ENCODE measurements at regions not wholly inside any gene's neighbourhood (a gene's known extent, or its start where the extent isn't known, plus 50 kb on each side); places are given as distances from the start of the nearest gene placed in this dataset.
A peak's percentile ranks its signal among the peaks of the same experiment; 100 is the strongest.

DNA sequence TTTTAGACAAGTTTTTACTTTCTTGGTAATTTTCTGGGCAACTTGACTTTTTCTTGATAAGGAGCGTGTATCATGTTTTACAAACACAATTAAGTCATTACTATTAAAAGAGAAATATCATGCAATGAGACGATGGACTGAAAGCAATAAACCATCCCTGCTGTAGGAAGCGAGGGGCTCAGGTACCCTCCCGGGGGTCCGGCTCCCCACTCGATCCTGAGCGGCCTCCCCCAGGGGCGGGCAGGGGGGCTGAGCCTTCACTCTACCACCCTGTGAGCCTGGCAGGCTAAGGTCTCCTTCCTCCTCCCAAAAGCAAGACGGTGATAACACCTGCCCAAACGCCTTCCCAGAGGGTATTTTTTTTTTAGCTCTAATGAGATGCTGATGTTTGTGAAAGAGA, 51.8 kb upstream of the ADGRA1 start:
- DNase-seq, result no peak

DNA sequence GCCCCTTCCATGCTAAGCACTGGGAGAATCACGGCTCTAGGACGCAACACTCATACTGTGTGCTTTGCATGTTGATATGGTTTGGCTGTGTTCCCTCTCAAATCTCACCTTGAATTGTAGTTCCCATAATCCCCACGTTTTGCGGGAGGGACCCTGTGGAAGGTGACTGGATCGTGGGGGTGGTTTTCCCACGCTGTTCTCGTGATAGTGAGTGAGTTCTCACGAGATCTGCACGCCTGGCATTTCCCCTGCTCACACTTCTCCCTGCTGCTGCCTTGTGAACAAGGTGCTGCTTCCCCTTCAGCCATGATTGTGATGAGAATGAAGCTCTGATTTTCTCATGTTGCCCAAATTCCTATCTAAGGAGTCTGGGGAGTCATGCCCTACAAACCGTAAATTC, 53.0 kb upstream of the ADGRA1 start:
- DNase-seq, result no peak

DNA sequence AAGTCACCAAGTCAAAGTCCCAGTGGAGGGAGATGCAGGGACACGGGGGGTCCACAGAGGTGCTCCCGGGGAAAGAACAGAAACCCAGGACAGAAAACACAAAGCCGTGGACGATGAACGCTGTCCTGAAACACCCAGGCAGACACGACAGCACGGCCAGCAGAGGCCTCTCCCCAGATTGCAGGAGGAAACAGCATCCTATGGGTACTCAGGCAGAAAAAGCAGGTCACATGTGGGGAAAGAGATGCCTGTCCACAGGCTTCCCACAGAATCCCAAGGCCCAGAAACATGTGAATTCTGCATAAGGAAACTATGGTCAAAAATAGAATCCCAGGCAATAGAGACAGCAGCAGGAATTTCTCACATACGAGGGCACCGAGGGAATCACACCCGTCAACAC, 53.6 kb upstream of the ADGRA1 start:
- DNase-seq, result no peak

DNA sequence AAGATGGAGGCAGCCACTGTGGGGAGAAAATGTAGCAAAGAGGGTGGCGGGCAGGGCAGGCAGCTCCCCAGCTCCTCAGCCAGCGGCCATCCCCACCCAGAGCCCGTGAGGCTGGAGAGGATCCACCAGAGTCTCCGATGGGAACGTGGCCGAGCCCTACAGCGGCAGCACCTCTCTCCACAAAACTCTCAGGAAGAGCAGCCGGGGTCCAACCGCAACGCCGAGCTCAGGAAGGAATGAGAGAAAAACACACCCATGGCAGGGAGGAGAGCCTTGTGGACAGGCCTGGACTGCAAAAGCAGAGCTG, 54.0 kb upstream of the ADGRA1 start:
- DNase-seq, result no peak

DNA sequence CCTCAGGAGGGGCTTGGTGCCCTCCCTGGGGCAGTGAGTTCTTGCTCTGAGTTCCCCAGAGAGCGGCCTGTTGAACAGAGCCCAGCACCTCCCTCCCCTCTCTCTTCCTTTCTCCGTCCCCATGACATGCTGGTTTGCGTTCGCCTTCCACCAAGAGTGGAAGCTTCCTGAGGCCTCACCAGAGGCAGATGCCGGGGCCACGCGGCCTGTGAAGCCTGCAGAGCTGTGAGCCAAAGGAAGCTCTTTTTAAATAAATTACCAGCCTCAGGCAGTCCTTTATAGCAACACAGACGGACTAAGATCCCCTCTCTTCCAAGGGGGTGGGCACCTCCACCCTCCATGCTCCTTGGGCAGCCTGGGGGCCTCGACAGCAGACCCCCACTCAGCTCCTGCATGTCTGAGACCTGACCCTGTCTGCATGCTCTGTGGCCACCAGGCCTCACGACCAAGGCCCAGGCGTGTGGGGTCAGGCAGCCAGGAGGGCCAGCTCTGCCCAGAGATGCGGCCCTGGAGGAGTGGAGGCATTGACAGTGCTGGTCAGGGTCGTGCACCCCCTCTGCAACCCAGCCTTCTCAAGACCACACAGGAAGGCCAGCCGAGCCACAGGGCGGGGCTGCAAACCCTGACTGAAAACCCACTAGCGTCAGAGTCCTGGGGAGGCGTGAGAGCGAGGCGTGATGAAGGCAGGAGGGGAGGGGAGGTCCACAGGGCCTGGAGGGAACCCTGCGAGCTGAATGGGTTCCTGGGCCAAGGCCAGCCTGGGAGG, 54.6 kb upstream of the ADGRA1 start:
- no peak for DNase-seq

DNA sequence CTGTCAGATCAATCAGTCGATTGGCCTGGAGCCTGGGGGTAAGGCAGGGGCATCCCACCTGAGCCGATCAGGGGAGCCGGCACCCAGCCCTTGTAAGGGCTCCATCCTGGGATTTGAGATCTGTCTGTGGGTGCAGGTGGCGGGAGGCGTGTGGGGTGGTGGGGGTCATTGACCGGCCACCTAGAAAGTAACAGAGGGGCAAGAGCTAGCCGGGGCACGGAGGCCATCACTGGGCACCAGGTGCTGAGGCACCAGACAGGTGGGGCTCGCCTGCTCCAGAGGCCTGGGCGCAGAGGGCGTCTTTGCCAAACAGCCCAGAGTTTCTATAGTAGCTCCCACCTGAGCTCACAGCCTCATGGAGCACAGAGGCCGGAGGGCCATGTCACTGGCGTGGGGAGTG, 55.5 kb upstream of the ADGRA1 start:
- no peak for DNase-seq

DNA sequence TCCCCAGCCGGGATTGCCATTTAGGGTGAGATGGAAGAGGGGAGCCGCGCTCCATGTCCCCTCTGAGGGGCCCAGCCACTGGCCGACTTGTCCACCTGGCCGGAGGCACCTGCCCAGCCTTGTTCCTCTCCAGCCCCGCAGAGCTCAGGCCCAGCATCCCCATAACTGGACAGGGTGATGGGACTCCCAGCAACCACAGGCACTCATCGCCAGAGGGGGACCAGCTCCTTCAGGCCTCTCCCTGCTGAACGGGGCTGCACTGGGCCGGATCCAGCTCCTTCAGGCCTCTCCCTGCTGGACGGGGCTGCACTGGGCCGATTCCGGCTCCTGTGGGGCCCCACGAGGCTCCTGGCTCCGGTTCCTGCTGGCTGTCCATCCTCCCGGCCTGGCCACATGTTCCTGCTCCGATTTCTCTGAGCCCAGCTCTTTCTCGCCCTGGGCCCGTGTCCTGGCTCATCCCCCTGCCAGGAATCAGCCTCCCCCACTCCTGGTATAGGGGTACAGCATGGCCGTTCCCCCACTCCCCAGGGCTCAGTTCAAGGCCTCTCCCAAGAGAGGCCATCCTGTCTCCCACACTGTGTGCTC, 56.1 kb upstream of the ADGRA1 start:
- DNase-seq, result no peak

DNA sequence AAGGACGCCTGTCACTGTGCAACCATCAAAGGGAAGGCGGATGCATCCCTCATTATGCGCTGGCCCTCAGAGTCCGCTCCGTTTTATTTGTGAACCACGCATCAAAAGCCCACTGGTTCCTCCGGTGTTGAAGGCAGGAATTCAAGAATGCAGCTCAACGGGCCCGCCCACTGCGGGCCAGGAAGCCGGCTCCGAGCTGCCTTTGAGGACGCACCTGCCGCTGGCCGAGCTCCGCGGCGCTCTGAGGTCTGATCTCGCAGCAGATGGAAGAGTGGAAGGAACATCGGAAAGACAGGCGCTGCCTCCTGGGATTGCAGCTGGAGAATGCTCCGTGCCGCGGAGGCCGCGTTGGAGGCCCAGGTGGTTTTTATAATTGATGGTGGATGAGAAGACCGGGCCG, 56.9 kb upstream of the ADGRA1 start:
- DNase-seq, result peak; percentile 54

DNA sequence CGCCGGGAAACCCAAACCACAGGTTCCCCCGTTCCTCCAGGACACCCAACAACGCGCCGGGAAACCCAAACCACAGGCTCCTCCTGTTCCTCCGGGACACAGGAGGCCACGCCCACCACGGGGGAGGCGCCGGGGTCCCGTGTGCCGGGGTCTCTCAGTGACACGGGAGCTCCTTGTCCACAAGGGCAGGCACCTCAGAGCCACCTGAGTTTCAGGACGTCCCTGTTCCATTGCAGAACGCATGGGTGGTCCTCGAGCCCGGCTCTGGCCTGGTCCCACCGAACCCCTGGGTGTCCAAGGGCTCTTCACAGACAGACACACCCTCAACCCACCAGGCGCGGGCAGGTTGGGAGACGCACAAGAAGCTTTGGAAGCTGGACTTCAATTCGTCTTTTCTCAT, 57.6 kb upstream of the ADGRA1 start:
- DNase-seq, result no peak

DNA sequence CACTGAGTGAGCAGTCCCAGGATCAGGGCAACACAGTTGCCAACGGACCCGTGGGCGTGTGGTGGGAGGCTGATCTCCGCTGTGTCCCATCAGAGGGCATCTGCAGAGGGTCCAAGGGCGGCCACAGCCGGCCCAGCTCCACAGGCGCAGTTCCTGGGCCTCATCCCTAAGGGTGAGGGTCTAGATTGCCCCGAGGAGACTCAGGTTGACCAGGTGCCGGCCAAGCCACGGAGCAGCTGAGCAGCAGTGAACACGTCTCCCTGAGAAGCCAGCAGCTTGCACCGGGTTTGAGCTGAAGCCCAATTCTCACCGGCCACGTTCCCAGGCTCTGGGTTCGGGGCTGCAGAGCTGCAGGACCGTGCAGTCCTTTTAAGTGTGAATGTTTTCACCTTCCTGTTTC, 58.8 kb upstream of the ADGRA1 start:
- no peak for DNase-seq

DNA sequence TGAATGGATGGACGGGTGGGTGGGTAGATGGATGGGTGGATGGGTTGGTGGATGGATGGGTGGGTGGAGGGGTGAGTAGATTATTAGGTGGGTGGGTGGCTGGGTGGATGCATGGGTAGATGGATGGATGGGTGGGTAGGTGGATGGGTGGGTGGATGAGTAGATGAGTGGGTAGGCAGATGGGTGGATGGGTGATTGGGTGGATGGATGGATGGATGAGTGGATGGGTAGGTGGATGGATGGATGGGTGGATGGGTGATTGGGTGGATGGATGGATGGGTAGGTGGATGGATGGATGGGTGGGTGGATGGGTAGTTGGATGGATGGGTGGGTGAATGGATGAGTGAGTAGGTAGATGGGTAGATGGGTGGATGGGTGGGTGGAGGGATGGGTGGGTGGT, 59.6 kb upstream of the ADGRA1 start:
- DNase-seq, result no peak

DNA sequence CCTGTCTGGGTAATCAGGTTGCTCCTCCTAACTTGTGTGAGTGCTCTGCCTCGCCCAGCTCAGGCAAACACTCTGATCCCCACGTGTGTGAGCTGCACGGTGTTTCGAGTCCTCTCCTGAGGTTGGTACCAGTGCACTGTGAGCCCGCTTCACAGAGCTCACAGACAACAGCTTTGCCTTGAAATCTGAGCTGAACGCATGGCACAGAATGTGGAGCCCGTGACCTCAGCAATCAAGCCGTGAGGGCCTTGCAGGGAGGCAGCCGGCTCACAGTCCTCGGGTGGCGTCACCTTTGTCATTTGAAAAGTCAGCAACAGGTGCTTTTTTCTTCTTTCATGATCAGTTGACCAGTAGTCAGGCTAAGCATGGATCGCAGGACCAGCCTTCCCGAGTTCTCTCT, 60.2 kb upstream of the ADGRA1 start:
- DNase-seq, result no peak

DNA sequence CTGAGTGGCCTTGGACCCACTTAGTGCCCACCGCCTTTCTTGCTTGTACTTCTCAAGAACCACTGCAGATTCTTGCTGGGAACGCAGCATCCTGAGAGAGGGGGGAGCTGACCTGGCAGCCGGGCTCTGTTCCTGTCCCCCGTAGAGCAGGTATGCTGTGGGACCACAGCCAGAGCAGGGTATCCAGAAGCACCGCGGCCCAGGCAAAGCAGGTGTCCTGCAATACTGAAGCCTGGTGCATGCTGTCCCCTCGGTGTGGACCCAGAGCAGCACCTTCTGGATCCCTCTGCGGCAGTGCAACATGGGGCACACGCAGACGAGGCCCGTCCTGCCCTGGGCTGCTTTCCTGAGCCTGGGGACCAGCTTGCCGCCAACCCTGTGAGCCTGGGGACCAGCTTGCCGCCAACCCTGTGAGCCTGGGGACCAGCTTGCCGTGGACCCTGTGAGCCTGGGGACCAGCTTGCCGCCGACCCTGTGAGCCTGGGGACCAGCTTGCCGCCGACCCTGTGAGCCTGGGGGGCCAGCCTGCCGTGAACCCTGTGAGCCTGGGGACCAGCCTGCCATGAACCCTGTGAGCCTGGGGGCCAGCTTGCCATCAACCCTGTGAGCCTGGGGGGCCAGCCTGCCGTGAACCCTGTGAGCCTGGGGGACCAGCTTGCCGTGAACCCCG, 60.9 kb upstream of the ADGRA1 start:
- no peak for DNase-seq

DNA sequence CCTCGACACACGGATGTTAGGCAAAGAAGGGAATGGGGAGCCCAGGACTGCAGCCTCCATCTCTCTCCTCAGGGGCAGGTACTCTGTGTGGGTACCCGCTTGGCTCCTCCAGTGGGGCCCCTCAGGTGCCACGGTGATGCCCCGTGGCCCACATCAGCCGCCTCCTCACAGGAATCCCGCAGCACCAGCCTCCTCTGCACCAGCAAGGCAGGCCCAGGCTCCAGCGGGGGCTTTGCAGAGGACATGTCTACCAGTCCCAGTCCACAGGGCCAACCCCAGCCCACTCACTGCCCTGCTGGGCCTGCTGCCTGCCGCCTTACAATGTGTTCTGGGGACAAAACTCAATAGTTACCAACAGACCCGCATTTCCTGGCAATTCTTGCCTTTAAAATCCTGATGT, 61.6 kb upstream of the ADGRA1 start:
- no peak for DNase-seq

DNA sequence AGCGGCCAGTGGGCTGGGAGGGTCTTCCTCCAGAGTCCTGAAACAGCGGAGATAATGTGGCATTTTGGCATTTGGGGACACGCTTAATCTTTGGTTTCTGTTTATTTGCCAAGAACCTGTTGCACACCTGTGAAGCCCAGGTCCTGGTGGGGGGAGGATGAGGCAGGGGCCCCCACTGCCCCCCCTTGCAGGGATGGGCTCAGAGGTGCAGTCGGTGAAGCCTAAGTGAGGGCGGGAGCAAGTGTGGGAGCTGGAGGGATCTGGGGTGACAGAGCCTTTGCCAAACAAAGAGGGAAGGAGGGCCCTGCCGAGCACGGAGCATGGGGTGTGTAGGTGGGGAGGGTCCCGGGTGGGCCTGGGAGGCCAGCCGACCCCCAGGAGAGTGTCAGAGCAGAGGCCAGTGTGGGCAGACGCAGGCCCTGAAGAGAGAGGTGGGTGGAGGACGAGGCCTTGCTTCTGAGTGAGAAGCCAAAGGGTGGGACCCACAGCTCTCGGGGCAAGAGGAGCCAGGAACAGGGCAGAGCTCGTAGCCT, 62.1 kb upstream of the ADGRA1 start:
- DNase-seq, result no peak

DNA sequence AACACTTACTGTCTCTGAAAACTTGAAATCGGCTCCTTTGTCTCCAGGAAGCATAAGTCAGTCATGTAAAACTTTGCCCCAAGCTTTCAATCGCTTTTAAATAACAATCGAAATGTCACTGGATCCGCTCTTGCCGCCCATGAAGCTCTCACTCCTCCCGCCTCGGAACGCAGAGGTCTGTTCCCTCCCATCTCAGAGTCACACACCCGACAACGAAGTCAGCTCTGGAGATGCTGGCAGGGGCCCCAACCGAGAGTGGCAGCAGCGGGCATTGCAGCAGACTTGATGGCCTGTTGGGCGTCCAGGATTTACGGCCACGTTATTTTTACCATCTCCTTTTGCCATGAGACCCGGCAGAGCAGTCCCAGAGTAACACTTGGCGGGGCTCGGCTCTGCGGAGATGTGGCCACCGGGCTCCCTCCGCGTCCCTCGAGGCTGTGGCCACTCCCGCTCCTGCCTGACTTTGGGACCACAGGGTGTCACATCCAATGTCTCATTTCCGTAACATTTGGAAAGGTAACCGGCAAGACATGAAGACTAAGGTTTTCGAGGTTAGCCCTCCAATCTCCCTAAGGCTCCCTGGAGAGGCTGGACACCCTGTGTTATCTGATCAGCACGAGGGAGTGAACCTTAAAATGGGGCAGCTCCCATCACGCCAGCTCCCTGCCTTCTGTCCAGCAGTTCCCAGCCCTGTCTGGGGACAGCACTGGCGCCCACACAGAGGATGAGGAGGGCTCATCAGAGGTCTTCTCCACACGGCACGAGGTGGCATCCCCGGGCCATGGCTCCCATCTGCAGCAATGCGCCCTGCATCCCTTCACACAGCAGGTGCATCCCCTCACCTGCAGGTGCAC, 62.8 kb upstream of the ADGRA1 start:
- DNase-seq, result no peak

DNA sequence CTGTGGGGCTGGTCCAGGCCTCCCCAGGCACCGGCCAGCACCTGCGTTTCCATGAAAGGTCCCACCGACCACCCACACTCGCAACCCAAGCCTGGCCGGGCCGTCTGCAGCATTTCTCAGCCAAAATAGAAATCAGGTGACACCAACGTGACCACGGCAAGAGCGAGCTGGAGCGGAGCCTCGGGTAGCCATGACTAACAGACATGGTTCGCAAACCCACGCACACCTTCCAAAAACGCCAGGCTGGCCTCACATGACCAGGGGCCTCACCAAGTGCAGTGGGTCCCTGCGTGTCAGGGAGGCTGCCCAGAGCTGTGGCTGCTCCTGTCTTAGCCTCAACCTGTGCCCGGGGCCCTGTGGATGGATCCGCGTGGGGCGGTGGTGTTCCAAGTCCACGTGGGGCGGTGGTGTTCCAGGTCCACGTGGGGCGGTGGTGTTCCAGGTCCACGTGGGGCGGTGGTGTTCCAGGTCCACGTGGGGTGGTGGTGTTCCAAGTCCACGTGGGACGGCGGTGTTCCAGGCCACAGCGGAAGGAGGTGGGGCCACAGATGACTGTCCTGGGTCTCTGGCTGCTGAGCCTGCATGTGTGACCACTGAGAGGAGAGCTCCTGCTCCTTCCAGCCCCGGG, 64.4 kb upstream of the ADGRA1 start:
- DNase-seq, result no peak

DNA sequence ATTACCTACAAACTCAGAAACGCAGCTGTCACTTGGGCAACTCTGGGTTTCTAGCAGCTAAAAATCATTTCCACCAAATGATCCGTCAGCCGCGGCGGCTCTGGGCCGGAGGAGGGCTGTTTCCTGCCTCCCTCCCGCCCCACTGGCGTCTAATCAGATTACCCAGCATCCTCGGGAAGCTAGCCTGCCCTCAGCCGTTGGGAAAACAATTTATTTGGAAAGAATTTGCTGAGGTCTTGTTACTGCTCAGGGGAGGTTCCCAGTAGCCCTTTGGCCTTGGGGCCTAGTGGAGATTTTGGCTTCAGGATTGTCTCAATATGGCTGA, 65.0 kb upstream of the ADGRA1 start:
- DNase-seq, result no peak

DNA sequence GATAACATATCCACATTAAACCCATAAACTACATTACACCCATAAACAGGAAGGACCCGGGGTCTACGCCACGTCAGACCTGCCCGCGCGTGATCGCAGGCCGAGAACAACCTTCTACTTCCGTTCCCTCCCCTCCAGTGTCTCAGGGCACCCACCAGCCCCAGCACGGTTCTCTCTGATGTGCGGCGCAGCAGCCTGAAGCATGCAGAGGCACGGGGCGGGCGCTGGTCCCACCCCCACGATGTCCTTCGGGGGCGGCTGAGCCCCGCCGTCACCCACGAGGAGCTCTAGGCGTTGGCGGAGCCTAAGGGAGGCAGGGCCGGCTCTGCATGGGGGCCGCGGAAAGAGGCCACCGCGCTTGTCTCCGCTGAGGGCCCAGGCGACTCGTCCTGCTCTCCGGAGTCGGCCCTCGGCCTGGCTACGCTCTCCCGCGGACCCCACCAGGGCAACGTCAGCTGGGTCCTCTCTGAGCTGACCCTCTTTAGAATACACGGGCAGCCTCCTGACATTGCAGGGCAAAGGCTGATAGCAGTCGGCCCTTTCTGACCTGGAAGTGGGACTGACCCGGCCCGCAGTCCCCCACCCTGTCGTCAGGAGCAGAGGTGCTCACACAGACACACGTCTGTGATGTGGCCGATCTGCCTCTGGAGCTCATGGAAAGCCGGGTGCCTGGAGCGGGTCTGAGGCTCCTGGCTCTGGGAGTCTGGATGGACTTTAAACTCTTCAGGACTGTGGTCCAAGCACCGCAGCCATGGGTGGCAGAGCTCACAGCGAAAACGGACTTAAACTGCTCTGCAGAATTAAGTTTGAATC, 65.6 kb upstream of the ADGRA1 start:
- no peak for DNase-seq

DNA sequence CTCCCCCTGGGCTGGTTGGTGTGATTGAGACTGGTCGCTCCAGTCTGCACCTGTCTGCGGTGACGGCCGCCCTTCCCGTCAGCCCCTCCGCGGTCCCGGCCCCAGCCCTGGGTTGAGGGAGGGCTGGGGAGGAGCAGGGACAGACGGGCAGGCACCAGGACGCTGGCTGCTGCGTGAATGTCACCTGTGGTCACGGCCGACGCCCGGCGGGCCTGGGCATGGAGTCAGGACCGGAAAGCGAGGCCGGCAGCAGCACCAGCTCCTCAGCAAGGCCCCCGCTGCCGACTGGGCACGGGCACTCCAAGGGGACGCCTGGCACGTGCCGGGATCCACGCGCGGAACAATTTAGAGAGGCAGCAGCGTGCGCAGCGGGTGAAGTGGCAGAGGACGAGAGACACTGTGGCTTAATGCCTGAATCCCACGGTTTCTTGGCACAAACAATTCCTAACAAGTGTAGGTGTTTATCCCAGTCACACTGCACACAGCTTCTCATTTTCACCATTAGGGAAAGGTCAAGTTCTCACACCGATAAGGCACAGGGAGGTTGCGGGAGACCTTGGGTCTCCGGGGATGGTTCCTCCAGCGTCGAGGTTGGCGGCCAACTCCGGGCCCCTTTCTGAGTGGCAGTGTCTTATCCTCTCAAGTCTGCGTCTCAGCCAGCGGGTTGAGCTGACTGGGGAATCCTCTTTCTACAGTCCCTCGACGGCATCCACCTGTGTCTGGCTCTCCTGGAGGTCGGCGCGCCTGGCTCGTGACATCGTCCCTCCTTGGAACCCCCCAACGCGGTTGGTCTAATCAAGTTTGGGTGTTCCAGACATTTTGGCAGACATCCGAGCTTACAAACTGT, 66.4 kb upstream of the ADGRA1 start:
- DNase-seq, result no peak

DNA sequence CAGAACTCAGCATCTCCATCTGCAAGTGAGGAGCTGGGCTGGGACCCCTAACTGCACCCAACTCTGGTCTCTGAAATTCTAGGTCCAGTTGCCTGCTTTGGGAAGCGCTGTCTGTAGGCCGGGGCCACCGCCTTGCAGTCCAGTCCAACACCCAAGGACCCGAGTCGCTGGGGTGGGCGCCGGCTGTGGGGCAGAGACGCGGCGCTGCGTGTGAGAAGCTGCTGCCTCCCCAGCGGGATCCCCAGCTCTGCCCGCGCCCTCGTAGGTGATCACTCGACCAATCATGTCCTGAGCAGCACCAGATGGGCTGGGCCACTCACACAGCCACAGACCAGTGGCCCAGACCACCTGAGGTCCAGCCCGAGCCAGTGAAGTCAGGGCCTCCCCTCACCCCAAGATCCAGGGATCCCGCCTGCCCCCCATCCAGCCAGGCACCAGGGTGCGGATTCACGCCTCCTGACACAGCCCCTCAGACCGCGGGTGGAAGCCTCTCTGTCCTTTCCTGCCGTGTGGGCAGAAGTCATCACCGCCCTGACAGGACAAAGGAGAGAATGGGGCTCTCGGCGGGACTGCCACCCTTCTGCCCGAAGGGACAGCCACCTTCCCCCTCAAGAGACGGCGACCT, 67.4 kb upstream of the ADGRA1 start:
- DNase-seq, result no peak

Measured in NCI-H1105 treated with DMSO at 0.1 percent for 48 hours (cell line).